ENCODE measurements at regions not wholly inside any gene's neighbourhood (a gene's known extent, or its start where the extent isn't known, plus 50 kb on each side); places are given as distances from the start of the nearest gene placed in this dataset.

DNA sequence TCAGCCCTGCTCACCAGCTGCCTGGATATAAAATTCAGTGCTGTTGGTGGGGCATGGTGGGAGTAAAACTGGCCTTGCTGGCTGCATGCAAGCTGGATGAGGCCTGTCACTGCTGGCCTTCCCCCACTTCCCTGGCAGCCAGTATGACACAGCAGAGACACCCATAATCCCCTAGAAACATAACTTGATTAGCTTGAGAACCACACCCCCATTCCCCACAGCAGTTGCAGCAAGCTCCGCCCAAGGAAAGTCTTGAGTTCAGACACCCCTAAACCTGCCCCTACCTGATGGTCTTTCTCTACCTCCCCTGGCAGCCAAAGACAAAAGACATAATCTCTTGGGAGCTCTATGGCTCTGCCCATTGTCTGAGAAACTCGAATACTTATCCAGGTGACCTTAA lies 405.1 kb upstream of the NECTIN3 start:
- TF ChIP-seq GATA2 (IDR thresholded peaks at IDR 0.05; ENCODE audit: low read depth, low read length) (no peak), GATA3 (IDR thresholded peaks at IDR 0.05; ENCODE audit: low read depth, low read length) (no peak)

Measured in SH-SY5Y (cell line).